ENCODE measurements at regions not wholly inside any gene's neighbourhood (a gene's known extent, or its start where the extent isn't known, plus 50 kb on each side); places are given as distances from the start of the nearest gene placed in this dataset.
"Not testable (repeated sequence)": the region's sequence is repeated elsewhere in the genome, so short reads cannot be mapped to it uniquely, and the experiment has no call there.

GRCh38 chr10:78337016-78337415 is 303.4 kb downstream of the RPS24 start:
- no peak for DNase-seq (ENCODE audit: extremely low read depth, low read depth)
- TF ChIP-seq CTCF (IDR thresholded peaks at IDR 0.05; ENCODE audit: low read depth, low read length, missing control alignments), result no peak

GRCh38 chr10:78337646-78338391 is 304.2 kb downstream of the RPS24 start:
- no peak for TF ChIP-seq CTCF (IDR thresholded peaks at IDR 0.05; ENCODE audit: low read depth, low read length, missing control alignments)
- DNase-seq (ENCODE audit: extremely low read depth, low read depth), result no peak
- no peak overlapping the region for H3K4me3 ChIP-seq (replicated peaks; ENCODE audit: low read depth, low read length)

More at GRCh38 chr10:78337016-78337415, 303.4 kb downstream of the RPS24 start:
- no peak overlapping the region for H3K4me3 ChIP-seq (replicated peaks; ENCODE audit: low read depth, low read length)

GRCh38 chr10:78338717-78339116 is 305.1 kb downstream of the RPS24 start:
- no peak for TF ChIP-seq CTCF (IDR thresholded peaks at IDR 0.05; ENCODE audit: low read depth, low read length, missing control alignments)
- no peak overlapping the region for H3K4me3 ChIP-seq (replicated peaks; ENCODE audit: low read depth, low read length)
- no peak for DNase-seq (ENCODE audit: extremely low read depth, low read depth)

- no peak for TF ChIP-seq CTCF (IDR thresholded peaks at IDR 0.05; ENCODE audit: low read depth, low read length, missing control alignments)
- H3K4me3 ChIP-seq (replicated peaks; ENCODE audit: low read depth, low read length), result no peak overlapping the region
- DNase-seq (ENCODE audit: extremely low read depth, low read depth), result no peak
Observed at GRCh38 chr10:78339251-78339650, 305.6 kb downstream of the RPS24 start.

- TF ChIP-seq CTCF (IDR thresholded peaks at IDR 0.05; ENCODE audit: low read depth, low read length, missing control alignments), result no peak
- no peak for DNase-seq (ENCODE audit: extremely low read depth, low read depth)
- H3K4me3 ChIP-seq (replicated peaks; ENCODE audit: low read depth, low read length), result no peak overlapping the region
Observed at GRCh38 chr10:78341953-78342614, 308.4 kb downstream of the RPS24 start.

- no peak for DNase-seq (ENCODE audit: extremely low read depth, low read depth)
- TF ChIP-seq CTCF (IDR thresholded peaks at IDR 0.05; ENCODE audit: low read depth, low read length, missing control alignments), result no peak
- no peak overlapping the region for H3K4me3 ChIP-seq (replicated peaks; ENCODE audit: low read depth, low read length)
Observed at GRCh38 chr10:78342827-78343653, 309.4 kb downstream of the RPS24 start.

GRCh38 chr10:78344257-78344656 is 310.6 kb downstream of the RPS24 start:
- not testable (repeated sequence) for DNase-seq (ENCODE audit: extremely low read depth, low read depth); H3K4me3 ChIP-seq (replicated peaks; ENCODE audit: low read depth, low read length)

- not testable (repeated sequence) for H3K4me3 ChIP-seq (replicated peaks; ENCODE audit: low read depth, low read length); DNase-seq (ENCODE audit: extremely low read depth, low read depth)
Observed at GRCh38 chr10:78345515-78345914, 311.9 kb downstream of the RPS24 start.
